H1 (cell line): ENCODE measurements at regions not wholly inside any gene's neighbourhood (a gene's known extent, or its start where the extent isn't known, plus 50 kb on each side); places are given as distances from the start of the nearest gene placed in this dataset.
A peak's percentile ranks its signal among the peaks of the same experiment; 100 is the strongest.

Experiments
- ASH2L ChIP-seq: fragments of 200-600, 300-600 bp; sonication (generic); IDR thresholded peaks from one replicate; pipeline ENCODE4 v1.7.1; 2017; ENCODE audit warnings: low read length
- BACH1 ChIP-seq: IDR thresholded peaks from 2 replicates; pipeline ENCODE4 v1.6.1; 2012; ENCODE audit warnings: low read length, improper control_type of control experiment
- CHD1 ChIP-seq: IDR thresholded peaks from 2 replicates; pipeline ENCODE4 v1.6.1; 2012; ENCODE audit warnings: low read depth, low read length, improper control_type of control experiment
- CHD2 ChIP-seq: IDR thresholded peaks from 2 replicates; pipeline ENCODE4 v1.6.1; 2012; ENCODE audit warnings: low read length, improper control_type of control experiment
- HDAC6 ChIP-seq: IDR thresholded peaks from one replicate; pipeline ENCODE4 v1.7.1; 2012; ENCODE audit warnings: low read depth, mild to moderate bottlenecking, inconsistent platforms, low read length, moderate library complexity
- SIX5 ChIP-seq: IDR thresholded peaks from 2 replicates; pipeline ENCODE4 v1.6.1; 2011; ENCODE audit warnings: mild to moderate bottlenecking, low read depth, low read length
- TCF12 ChIP-seq: IDR thresholded peaks from 2 replicates; pipeline ENCODE4 v1.6.1; 2011; ENCODE audit warnings: low read depth, mild to moderate bottlenecking, low read length
- TEAD4 ChIP-seq: IDR thresholded peaks from 2 replicates; pipeline ENCODE4 v1.6.1; 2012; ENCODE audit warnings: low read depth, low read length, inconsistent platforms, mixed read lengths
- TF ChIP-seq, protein P1 (sequence below): IDR thresholded peaks from 2 replicates; pipeline ENCODE4 v1.6.1; 2012; ENCODE audit warnings: low read length, inconsistent platforms

DNA sequence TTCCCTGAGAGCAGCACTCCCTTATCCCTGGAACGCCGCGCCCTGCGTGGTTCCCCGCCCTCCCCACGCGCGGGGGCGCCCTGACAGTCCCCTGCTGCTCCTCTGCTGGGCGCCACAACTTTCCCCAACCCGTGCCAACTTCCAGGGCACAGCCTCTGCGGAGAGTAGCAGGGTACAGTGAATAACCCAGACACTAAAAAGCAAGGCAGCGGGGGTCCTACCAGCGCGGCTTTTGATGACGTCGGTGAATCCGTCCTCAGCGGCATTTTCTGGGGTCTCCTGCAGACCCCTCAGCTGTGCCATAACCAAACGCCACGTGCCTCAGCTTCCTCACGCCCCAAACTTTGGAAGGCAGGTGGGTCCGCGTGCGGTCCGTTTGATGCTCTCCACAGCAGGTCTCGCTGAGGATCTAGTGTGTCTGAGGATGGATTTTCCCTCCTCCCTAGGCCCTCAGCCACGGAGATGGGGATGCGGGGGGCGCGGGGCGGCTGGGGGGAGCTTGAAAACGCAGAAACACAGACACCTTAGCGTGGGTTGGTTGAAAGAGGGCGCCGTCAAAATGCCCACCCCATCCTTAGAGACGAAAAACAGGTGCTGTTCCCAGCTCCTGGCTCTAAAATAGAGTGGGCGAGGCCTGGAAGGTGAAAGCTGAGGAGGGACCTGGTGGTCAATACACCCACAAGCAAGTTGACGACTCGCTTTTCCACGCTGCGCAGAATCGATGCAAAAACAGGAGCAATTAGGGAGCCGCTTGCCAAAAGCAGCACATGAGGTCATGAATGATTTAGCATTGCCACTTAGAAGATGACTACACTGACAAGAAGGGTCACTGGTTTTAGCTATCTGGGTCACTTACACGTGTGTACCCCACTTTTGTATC is 405.6 kb downstream of the FAM47A start (continued):
- TF ChIP-seq CHD2: no peak
- peak; percentile 55 for TF ChIP-seq ASH2L
- TF ChIP-seq HDAC6: no peak
- TF ChIP-seq CHD1: no peak
- TF ChIP-seq, protein P1, sequence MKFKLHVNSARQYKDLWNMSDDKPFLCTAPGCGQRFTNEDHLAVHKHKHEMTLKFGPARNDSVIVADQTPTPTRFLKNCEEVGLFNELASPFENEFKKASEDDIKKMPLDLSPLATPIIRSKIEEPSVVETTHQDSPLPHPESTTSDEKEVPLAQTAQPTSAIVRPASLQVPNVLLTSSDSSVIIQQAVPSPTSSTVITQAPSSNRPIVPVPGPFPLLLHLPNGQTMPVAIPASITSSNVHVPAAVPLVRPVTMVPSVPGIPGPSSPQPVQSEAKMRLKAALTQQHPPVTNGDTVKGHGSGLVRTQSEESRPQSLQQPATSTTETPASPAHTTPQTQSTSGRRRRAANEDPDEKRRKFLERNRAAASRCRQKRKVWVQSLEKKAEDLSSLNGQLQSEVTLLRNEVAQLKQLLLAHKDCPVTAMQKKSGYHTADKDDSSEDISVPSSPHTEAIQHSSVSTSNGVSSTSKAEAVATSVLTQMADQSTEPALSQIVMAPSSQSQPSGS: no peak
- no peak for TF ChIP-seq BACH1
- TF ChIP-seq SIX5: no peak
- no peak for TF ChIP-seq TCF12
- TF ChIP-seq TEAD4: no peak
